ENCODE measurements at regions not wholly inside any gene's neighbourhood (a gene's known extent, or its start where the extent isn't known, plus 50 kb on each side); places are given as distances from the start of the nearest gene placed in this dataset.

GRCh38 chrX:115388879-115389278, 99.4 kb downstream of the LUZP4 start:
- TF ChIP-seq CTCF (IDR thresholded peaks at IDR 0.05) (no peak), POLR2AphosphoS5 (IDR thresholded peaks at IDR 0.05) (no peak), EP300 (IDR thresholded peaks at IDR 0.05) (no peak)

Data from upper lobe of left lung (tissue), 4 donors.